ENCODE measurements at regions not wholly inside any gene's neighbourhood (a gene's known extent, or its start where the extent isn't known, plus 50 kb on each side); places are given as distances from the start of the nearest gene placed in this dataset.

DNA sequence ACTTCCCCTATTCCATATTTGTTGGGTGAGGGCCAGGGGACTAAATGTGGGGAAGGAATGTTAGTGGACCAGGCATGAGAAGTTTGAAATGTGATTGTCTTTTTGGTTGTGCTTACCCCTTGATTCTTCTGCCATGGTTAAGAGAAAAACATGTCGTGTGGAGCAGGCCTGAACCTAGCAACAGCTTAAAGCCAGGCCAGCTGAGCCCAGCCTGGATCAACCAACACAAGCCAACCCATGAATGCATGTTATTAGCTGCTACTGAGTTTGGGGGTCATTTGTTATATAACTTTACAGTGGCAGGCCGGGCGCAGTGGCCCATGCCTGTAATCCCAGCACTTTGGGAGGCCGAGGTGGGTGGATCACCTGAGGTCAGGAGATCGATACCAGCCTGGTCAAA, 52.4 kb upstream of the TRIO start:
- DNase-seq, result no peak

DNA sequence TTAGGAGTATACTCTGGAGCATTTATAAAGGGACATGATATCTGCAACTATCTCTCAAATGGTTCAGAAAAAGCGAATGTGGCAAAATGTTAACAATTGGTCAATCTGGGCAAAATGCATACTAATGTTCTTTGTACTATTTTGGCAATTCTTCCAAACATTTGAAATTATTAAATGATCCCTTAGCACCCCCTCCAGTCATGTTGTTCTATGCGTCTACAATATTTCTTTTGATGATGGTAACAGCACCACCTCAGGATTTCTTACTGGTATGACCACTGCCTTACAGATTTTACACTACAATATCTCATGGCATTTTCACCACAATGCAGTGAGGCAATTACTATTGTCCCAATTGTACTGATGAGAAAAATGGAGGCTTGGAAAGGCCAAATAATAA, 52.9 kb upstream of the TRIO start:
- no peak for DNase-seq

DNA sequence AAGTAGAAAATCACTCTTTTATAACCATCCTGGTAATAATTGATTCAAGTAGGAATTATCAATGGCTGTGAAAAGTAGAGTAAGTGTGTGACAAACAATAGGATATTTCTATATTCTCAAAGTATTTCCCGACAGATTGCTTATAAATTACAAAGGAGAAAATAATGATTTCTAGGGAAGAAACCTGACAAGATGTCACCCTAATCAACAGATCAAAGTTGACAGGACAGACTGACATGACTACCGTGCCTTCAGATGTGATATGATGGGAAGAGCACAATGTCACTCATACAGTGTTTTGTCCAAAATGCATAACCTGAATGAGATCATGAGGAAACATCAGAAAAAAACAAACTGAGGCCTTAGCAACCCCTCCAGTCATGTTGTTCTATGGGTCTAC, 53.9 kb upstream of the TRIO start:
- DNase-seq, result no peak

DNA sequence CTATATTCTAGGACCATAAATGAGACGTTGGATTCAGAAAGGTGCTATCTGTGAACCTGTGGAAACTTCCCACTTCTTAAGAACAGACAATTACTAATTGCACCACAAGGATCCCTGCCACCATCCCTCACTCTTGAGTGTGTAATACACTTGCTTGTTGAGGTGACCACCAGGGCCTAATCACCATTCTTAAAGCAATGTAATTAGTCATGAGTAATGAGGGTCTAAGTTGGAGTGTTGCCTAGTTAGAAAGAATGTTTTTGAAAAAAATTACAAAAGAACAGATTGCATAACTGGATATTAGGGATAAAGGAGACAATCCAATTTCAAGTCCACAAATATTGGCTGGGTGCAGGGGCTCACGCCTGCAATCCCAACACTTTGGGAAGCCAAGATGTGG, 56.9 kb upstream of the TRIO start:
- DNase-seq, result no peak

DNA sequence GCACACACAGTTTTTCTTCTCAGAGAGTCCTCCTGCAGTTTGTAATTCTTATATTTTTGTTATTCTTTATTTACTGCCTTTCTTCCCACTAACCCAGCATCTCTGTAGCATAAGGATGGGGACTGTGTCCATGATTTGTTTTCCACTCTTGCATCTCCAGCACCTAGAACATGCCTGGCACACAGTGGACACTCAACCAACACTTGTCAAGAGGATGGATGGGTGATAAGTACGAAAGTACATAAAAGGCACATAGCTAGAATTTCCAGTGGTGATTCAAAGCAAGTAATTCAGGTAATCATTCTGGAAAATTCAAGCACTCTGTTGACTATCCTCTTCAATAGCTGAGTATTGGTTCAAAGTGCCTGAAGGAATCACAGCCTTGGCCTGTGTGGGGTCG, 60.2 kb upstream of the TRIO start:
- no peak for DNase-seq

DNA sequence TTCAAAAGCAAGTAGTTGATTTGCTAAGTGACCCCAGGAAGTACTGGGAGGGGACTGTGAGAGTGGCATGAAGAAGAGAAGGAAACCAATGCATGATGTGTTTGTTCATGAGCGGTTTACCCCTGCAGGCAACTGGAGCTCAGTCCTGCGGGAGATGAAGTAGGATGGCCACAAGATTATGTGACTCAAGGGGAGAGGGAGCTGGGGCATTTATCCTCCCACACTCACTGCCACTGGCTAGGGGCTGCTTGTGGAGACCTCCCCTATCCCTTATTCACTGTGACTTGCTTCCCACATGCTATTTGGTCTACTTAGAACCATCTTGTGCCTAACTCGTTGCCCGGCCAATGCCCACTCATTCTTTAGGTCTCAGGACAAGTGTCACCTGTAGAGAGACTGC, 60.6 kb upstream of the TRIO start:
- DNase-seq, result no peak

DNA sequence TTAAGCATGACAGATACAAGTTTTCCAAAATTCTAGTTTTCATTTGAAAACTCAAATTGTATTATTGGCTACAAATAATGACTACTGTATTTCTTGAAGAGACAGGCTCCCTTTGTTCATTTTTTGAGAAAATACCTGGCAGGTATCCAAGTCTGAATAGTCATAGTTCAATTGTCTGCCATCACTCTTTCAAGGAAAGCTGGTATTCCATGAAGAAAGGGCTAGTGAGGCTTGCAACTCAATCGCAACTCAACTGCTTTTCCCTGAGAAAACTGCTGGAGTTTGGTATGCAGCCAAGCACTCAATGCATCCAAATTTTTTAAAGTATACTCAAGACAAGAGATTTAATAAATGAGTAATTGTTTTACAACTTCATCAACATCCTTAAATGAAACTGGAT, 61.4 kb upstream of the TRIO start:
- DNase-seq, result no peak

DNA sequence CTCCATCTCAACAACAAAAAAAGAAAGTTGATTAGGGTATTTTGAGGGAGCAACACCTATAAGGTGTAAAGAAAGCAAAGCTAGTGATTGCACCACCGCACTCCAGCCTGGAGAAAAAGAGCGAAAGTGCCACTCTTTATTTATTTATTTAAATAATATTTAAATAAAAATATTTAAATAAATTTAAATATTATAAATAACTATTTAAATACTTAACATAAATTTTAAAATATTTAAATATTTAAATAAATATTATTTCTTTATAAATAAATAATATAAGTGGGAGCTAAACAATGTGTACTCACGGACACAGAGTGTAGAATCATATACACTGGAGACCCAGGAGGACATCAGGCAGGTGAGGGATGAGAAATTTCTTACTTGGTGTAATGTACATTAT, 64.4 kb upstream of the TRIO start:
- DNase-seq, result no peak

DNA sequence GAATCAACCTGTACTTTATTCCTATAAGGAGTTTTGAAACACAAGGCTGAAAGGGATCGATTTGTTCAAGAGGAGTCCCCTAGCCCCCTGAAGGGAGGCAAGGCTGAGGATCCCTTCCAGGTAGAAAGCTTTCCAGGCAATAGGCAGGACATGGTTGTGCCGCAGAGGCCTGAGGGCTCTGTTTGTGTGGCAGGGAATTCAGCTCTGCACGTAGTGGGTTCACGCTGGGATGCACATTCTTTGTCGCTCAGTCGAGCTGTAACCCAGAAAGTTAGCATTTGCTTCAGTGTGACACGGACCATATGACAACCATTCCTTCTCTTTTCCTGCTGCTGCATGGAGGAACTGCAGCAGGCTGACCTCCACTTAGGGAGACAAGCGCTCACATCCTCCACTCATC, 65.6 kb upstream of the TRIO start:
- no peak for DNase-seq

DNA sequence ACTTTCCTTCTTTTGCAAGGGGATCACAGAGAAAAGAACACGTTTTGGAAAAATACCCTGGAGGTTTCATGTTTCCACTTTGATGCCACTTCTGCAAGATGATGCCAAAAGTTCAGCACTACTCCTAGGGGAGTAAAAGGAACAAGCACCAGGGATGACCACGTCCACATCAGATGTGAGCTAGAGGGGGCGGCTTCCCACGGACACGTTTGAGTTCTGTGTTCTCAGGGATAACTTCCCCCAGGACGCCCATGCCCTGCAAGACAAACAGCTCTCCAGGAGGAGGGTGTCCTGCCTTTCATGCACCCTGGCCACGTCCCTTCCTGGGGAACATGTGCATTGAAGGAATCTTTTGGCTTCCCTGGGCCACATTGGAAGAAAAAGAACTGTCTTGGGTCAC, 66.6 kb upstream of the TRIO start:
- DNase-seq, result no peak

DNA sequence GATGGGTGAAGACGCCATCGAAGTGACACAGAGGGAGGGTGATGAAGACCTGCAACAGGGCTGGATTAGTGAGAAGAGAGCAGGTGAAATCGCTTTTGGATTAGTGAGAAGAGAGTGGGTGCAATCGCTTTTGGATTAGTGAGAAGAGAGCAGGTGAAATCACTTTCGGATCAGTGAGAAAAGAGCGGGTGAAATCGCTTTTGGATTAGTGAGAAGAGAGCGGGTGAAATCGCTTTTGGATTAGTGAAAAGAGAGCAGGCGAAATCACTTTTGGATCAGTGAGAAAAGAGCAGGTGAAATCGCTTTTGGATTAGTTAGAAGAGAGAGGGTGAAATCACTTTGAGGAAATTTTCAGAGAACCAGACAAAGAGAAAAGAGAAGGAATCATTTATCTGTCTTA, 67.2 kb upstream of the TRIO start:
- no peak for DNase-seq

DNA sequence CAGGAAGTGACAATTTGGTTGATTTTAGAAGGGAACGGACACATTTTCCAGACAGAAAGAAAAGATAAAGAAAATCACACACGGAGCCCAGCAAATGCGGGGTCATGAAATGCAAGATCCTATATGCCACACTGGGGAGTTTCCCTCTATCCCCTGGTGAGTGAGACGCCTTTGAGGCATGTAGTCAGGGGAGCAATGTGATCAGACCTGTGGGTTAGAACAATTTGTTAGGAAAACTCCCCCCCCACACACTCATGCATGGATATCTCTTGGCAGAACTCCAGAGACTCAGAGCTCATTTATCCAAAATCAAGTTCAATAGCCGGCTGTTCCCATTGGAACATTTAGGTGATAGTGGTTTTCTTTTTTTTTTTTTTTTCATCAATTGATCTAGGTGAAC, 71.7 kb upstream of the TRIO start:
- DNase-seq, result no peak

DNA sequence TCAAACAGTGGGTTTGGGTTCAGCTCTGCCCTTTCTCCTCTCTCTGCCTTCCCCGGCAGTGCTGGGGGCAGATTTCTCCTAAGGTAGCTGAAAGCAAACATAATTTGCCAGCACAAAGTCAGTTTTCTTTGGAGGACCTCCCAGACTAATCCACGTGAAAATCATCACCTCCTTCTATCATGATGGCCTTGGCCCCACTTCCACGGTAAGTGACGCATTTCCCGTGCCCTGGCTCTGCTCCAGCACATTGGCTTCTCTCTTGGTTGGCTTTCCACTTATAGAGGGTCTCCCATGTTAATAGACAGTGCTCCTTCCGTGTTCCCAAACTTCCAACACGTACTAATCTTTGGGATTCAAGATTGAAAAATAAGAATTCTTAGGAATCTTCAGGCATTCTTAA, 74.1 kb upstream of the TRIO start:
- no peak for DNase-seq

DNA sequence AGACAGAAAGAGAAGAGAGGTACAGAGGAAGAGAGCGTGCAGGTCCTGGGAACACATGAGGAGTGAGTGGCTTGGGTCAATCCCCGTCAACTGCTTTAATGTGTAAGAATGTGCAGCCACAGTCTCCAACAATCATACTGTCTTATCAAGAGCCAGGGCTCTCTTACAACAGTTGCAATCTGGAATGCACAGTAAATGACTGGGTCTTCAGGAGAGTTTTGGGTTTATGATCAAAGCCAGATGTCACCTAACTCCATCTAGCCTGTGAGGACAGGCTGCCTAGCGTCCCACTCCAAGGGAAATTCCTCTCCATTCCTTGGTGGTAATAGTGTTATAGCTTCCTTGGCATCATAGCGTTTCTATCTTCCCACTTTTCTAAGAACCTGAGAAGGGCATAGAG, 75.0 kb upstream of the TRIO start:
- DNase-seq, result no peak

DNA sequence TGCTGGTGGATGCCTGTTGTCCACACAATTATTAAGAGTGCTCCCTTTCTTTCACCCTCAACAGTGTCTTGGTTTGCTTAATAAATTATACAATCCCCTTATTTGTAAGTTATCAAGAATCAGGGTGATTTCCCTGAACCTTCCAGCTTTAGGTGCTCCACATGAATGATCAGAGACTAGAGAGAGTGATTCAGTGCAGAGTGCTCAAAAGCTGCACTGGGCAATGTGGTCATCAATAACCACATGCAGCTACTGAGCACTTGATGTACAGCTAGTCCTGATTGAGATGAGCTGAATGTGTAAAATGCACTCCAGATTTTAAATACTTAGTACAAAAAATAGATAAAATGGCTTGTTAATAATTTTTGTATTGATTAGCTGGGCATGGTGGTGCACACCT, 76.8 kb upstream of the TRIO start:
- no peak for DNase-seq

DNA sequence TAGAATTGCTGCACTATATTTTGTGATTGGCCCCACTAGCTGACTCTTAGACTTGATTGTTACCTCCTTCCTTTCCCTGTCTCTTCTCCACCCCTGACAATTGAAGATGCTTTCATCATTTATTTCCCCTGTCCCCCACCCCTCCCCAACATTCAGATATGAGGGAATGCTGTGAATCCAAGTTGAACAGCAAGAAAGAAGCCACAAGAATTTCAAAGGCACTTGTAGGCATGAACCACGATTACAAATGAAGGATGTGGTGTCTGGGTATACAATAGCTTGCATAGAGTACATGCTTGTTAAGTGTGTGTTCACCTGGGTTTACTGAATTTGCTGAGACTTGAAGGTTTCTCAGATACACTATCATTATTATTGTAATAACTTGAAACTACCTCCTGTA, 78.3 kb upstream of the TRIO start:
- DNase-seq, result no peak

DNA sequence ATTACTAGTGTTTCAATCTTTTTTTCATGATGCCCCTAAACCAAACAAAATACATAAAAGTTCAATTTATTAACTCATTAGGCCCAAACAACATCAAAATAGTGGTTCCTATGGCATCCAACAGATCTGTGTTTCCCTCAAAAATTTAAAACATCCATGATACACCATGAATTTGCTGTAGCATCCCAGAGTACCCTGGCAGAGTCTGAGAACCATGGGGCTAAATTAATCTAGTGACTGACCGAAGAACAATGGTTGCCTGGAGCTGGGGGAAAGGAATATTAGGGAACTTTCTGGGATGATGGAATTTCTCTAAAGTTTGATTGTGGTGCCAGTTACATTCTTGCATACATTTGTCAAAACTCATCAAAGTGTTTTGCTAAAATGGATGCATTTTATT, 79.5 kb upstream of the TRIO start:
- no peak for DNase-seq

DNA sequence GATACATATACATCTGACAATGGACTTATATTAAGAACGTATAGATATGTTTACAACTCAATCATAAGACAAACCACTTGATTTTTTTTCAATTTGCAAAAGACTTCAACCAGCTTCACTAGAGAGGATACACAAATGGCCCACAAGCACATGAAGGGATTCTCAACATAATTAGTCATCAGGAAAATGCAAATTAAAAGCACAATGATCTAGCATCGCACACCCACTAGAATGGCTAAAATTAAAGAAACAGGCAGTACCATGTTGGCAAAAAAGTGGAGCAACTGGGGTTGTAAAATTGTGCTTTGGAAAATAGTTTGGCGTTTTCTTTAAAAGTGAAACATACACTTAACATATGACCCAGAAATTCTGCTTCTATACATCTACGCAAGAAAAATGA, 80.0 kb upstream of the TRIO start:
- DNase-seq, result no peak

DNA sequence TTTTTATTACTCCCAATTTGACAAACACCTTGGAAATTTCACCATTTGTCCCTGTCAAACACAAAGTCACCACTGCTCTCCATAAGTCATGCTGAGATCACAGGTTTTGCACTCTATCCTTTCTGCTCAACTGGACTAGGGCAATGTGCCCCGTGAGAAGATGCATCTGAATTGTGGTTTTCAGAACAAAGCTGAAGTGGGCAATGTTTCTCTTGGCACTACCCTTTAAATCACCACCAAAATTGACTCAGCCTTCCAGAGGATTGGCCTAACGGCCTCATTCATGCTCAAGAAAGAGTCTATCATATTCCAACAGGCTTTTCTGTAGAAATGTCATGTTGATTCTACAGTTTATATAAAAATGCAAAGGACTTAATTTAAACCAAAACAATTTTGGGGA, 81.0 kb upstream of the TRIO start:
- DNase-seq, result no peak

DNA sequence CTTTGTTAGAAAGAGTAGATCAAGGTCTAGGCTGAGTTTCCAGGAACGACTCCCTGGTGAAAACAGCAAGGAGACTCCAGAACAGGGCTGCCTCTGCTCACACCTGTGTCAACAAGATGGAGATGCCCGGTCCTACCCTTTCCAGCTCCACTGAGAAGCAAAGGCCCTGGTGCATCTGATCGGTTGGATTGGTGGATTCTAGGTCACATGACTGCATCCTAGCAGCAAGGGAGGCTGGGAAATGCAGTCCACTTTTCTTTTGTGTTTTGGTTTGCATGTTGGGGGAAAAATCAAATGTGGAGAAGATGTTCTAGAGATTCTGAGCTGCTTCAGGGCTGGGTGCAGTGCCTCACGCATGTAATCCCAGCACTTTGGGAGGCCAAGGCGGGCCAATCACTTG, 82.0 kb upstream of the TRIO start:
- DNase-seq, result no peak

DNA sequence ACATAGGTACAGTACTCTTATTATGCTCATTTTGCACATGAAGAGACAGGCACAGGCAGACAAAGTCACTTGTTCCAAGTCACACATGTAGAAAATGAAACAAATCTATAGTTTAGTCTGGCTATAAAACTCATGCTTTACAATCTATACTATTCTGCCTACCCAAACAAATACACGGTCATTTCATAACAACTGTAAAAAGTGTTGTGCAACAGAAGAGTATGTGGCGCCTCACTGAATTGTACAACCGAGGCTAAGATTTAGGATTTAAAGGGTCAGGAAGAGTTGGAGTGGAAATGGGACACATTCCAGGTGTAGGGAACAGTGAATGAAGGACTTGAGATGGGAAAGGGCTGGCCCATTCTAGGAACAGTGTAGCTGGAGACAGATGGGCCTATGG, 82.9 kb upstream of the TRIO start:
- DNase-seq, result no peak

DNA sequence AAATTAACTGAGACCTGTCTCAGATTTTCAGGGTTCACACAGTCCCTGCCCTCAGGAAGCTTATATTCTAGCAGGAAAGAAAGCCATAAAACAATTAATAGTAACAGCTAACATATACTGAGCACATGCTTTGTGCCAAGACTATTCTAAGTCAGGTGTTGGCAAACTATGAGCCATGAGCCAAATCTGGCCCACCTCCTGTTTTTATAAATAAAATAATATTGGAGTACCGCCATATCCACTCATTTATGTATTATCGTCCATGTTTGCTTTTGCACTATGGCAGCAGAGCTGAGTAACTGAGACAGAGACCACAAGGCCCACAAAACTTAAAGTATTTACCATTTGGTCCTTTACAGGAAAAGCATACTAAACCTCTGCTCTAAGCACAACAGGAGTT, 83.3 kb upstream of the TRIO start:
- DNase-seq, result no peak

DNA sequence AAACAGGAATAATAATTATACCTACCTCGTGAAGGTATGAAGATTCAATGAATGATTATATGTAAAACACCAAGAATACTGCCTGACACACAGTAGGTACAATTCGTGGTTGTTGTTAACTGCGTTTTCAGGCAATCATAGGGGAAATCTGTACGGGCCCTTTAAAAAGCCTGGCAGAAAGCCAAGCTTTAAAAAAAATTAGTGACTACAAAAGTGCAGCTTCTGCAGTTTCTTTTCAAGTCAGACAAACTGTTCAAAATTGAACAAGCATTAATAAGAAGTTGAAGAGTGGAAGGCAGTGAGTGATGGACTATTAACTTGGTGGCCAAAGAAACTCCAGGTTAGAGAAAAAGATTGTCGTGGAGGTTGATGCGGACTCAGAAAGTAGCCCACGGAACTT, 85.9 kb upstream of the TRIO start:
- no peak for DNase-seq

DNA sequence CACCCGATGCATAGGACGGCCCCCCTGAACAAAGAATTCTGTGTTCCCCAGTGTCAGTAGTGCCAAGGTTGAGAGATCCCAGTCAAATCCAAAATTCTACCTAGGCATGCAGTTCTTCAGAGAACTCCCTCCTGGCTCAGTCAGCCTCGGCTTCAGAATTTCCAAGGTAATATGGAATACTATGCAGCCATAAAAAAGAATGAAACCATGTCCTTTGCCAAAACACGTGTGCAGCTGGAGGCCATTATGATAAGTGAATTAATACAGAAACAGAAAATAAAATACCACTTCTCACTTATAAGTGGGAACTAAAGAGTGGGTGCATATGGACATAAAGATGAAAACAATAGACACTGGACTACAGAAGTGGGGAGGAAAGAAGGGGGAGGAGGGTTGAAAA, 87.1 kb upstream of the TRIO start:
- no peak for DNase-seq

DNA sequence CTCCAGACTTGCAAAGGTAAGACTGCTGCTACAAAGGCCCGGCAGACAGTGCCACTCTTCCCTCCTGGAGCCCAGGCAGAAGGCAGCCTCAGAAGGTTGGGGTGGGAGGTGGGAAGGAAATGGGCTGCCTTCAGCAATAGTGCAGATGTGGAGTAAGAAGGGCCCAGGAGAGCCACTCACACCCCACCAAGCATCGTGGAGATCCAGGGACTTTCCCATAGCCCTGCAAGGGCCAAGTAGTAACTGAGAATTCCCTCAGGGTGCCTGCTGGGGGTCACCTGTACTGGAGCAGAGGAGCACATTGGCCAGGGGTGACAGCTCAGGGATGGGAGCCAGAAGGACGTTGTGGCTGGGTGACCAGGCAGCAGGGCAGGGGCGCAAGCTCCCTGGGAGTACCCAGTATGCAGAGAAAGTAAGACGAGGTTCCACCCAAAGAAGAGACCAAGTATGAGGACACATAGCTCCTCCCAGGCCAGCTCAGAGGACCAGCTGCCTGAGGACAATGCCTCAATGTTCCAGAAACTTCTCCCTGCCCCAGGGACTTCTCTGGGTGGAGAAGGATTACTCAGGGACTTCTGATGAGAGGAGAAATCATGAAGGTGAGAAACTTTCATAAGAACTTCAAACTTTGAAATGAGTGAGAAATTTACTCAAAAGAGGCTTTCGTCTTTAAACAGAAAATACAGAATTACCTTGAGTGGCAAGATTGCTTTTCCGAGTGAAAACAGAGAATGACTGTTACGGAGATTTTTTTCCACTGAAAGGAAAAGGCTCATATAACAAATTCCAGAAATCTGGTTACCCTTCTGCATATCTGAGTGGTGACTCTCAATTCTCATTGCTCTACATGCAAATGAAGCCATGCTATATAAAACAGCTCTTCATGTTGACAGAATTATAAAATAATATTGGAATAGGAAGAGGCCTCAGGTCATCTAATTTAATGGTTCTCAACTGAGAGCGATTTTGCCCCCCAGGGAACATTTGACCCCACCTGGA, 87.9 kb upstream of the TRIO start:
- DNase-seq, result no peak
